HEK293 (cell line): ENCODE measurements at regions not wholly inside any gene's neighbourhood (a gene's known extent, or its start where the extent isn't known, plus 50 kb on each side); places are given as distances from the start of the nearest gene placed in this dataset.

ENCODE experiments used
- CTCF ChIA-PET: fragments of 350-600 bp; formaldehyde crosslinking; extraction: SDS; loops from one replicate; lab custom pipeline; 2021; ENCODE audit warnings: antibody characterized with exemption; lab: Yijun Ruan, JAX
- POLR2A ChIA-PET: fragments of 300-600 bp; formaldehyde crosslinking; extraction: SDS; loops from one replicate; lab custom pipeline; 2020; ENCODE audit warnings: antibody characterized with exemption, inconsistent platforms; lab: Yijun Ruan, JAX
- H3K27ac ChIP-seq: fragments of 200-500 bp; sonication (Bioruptor generic); 2 replicates; pipeline ENCODE4 v1.5.1; 2014; ENCODE audit warnings: low read depth, low read length, control low read depth, inconsistent platforms; ENCODE audit errors: extremely low read depth
- H3K36me3 ChIP-seq, 2 experiments: fragments of 200-500 bp in 1 of 2; sonication (Bioruptor generic) in 1 of 2; 1 replicate in 1 of 2; 2 replicates in 1 of 2; pipeline ENCODE4 v1.5.1; 2014 to 2017; ENCODE audit warnings: inconsistent platforms in 2 of 2, low read length in 2 of 2; ENCODE audit not compliant: control insufficient read depth in 2 of 2, insufficient read depth in 1 of 2
- H3K4me1 ChIP-seq: fragments of 200-500 bp; sonication (Bioruptor generic); 2 replicates; pipeline ENCODE4 v1.5.1; 2014; ENCODE audit warnings: mild to moderate bottlenecking, low read length, inconsistent platforms; ENCODE audit not compliant: control insufficient read depth, insufficient read depth
- H3K4me3 ChIP-seq: 2 replicates; pipeline ENCODE4 v1.5.1; 2011; ENCODE audit warnings: low read depth, mild to moderate bottlenecking, control low read depth, low read length, moderate library complexity
- H3K9me3 ChIP-seq: fragments of 200-500 bp; sonication (Bioruptor generic); 2 replicates; pipeline ENCODE4 v1.5.1; 2014; ENCODE audit warnings: low read depth, low read length, inconsistent platforms; ENCODE audit not compliant: control insufficient read depth, insufficient read depth
- PRDM10 ChIP-seq: fragments of 450-650 bp; formaldehyde crosslinking; IDR thresholded peaks from 2 replicates; pipeline ENCODE4 v1.5.1; 2016; ENCODE audit warnings: missing biosample characterization, missing genetic modification characterization
- TSHZ1 ChIP-seq: fragments of 450-650 bp; formaldehyde crosslinking; IDR thresholded peaks from 2 replicates; pipeline ENCODE4 v1.5.1; 2016; ENCODE audit warnings: missing biosample characterization, missing genetic modification characterization, borderline replicate concordance
- YY1 ChIP-seq: fragments of 450-650 bp; formaldehyde crosslinking; IDR thresholded peaks from 2 replicates; pipeline ENCODE4 v1.5.1; 2018; ENCODE audit warnings: missing biosample characterization, missing genetic modification characterization
- ZFP37 ChIP-seq: fragments of 450-650 bp; formaldehyde crosslinking; IDR thresholded peaks from 2 replicates; pipeline ENCODE4 v1.5.1; 2016; ENCODE audit warnings: missing biosample characterization, missing genetic modification characterization
- ZNF23 ChIP-seq: fragments of 450-650 bp; formaldehyde crosslinking; IDR thresholded peaks from 2 replicates; pipeline ENCODE4 v1.5.1; 2016; ENCODE audit warnings: missing biosample characterization, missing genetic modification characterization, borderline replicate concordance
- ZNF274 ChIP-seq, 2 experiments: fragments of 200-500 bp in 1 of 2; fragments of 450-650 bp in 1 of 2; sonication (Bioruptor generic) in 1 of 2; formaldehyde crosslinking in 1 of 2; IDR thresholded peaks; 2 replicates each; pipeline versions ENCODE4 v1.5.1 to v1.6.1; 2014 to 2016; ENCODE audit warnings: borderline replicate concordance in 1 of 2, inconsistent platforms in 1 of 2, low read length in 1 of 2, missing biosample characterization in 1 of 2, missing genetic modification characterization in 1 of 2
- ZNF280D ChIP-seq: fragments of 450-650 bp; formaldehyde crosslinking; IDR thresholded peaks from 2 replicates; pipeline ENCODE4 v1.5.1; 2016; ENCODE audit warnings: missing biosample characterization, missing genetic modification characterization
- ZNF560 ChIP-seq: fragments of 450-650 bp; formaldehyde crosslinking; IDR thresholded peaks from 2 replicates; pipeline ENCODE4 v1.5.1; 2017; ENCODE audit warnings: missing biosample characterization, missing genetic modification characterization, borderline replicate concordance
- ZNF664 ChIP-seq: fragments of 450-650 bp; formaldehyde crosslinking; IDR thresholded peaks from 2 replicates; pipeline ENCODE4 v1.5.1; 2016; ENCODE audit warnings: missing biosample characterization, missing genetic modification characterization

- H3K4me1 ChIP-seq = no peaks in the 10 kb centered on the region
- TF ChIP-seq PRDM10 (no peak), ZNF23 (tag by site-specific recombination) (no peak), ZNF664 (tag by site-specific recombination) (no peak), ZNF280D (tag by site-specific recombination) (no peak), ZFP37 (no peak)
- no peak overlapping the region for H3K4me3 ChIP-seq
- POLR2A ChIA-PET = no interaction called here
- CTCF ChIA-PET = no interaction called here
- H3K9me3 ChIP-seq = no peaks in the 10 kb centered on the region
- no peaks in the 10 kb centered on the region for H3K36me3 ChIP-seq
- H3K27ac ChIP-seq = no peak overlapping the region
Observed at GRCh38 chr7:119929891-119930290, 343.1 kb upstream of the KCND2 start.

GRCh38 chr7:119931230-119931824 lies 341.6 kb upstream of the KCND2 start:
- no peaks in the 10 kb centered on the region for H3K4me1 ChIP-seq
- ChIA-PET POLR2A (no interaction called here), CTCF (interaction anchor here (0.7 kb wide), 1 partner anchor 529 kb away, joined by 3 read pairs; no protein-coding TSS in a partner anchor)

More at GRCh38 chr7:119931230-119931824, 341.6 kb upstream of the KCND2 start:
- H3K36me3 ChIP-seq = no peaks in the 10 kb centered on the region
- no peak overlapping the region for H3K4me3 ChIP-seq
- no peaks in the 10 kb centered on the region for H3K9me3 ChIP-seq
- no peak overlapping the region for H3K27ac ChIP-seq
- TF ChIP-seq YY1 (tag by site-specific recombination) = no peak
- no peak for TF ChIP-seq TSHZ1 (tag by site-specific recombination)
- TF ChIP-seq ZNF274 (IDR thresholded peaks at IDR 0.05; ENCODE audit: low read length) = no peak
- TF ChIP-seq ZNF274 (tag by site-specific recombination; IDR thresholded peaks at IDR 0.05; ENCODE audit: borderline replicate concordance) = no peak
- TF ChIP-seq ZNF560 = no peak
- TF ChIP-seq, all 188 proteins: peak for 0
